Thyroid gland (tissue), 4 donors: ENCODE measurements at regions not wholly inside any gene's neighbourhood (a gene's known extent, or its start where the extent isn't known, plus 50 kb on each side); places are given as distances from the start of the nearest gene placed in this dataset.
"Not testable (repeated sequence)": the region's sequence is repeated elsewhere in the genome, so short reads cannot be mapped to it uniquely, and the experiment has no call there.

Source experiments
- POLR2A ChIP-seq, 2 donors: fragments of 450-650 bp; IDR thresholded peaks; one replicate each; pipeline ENCODE4 v1.6.1; 2017; ENCODE audit warnings: antibody characterized with exemption in 2 of 2, mild to moderate bottlenecking in 2 of 2, moderate library complexity in 1 of 2
- TF ChIP-seq, protein P1 (sequence below), 6 experiments: fragments of 200-600 bp in 3 of 6; fragments of 450-650 bp in 3 of 6; sonication (generic) in 3 of 6; IDR thresholded peaks; one replicate each; pipeline ENCODE4 v1.5.1; 2016 to 2019; ENCODE audit warnings: antibody characterized with exemption in 6 of 6, mild to moderate bottlenecking in 2 of 6, inconsistent platforms in 1 of 6, moderate library complexity in 1 of 6

DNA sequence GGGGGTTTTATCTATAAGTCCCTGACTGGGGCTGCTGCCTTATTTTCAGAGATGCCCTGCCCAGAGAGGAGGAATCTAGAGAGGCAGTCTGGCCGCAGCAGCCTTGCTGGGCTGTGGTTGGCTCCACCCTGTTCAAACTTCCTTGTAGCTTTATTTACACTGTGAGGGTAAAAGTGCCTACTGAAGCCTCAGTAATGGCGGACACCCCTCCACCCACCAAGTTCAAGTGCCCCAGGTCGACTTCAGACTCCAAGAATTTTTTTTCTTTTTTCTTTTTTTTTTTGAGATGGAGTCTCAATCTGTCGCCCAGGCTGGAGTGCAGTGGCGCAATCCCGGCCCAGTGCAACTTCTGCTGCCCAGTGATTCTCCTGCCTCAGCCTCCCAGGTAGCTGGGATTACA lies 137.3 kb upstream of the MTPN start:
- TF ChIP-seq, protein P1, sequence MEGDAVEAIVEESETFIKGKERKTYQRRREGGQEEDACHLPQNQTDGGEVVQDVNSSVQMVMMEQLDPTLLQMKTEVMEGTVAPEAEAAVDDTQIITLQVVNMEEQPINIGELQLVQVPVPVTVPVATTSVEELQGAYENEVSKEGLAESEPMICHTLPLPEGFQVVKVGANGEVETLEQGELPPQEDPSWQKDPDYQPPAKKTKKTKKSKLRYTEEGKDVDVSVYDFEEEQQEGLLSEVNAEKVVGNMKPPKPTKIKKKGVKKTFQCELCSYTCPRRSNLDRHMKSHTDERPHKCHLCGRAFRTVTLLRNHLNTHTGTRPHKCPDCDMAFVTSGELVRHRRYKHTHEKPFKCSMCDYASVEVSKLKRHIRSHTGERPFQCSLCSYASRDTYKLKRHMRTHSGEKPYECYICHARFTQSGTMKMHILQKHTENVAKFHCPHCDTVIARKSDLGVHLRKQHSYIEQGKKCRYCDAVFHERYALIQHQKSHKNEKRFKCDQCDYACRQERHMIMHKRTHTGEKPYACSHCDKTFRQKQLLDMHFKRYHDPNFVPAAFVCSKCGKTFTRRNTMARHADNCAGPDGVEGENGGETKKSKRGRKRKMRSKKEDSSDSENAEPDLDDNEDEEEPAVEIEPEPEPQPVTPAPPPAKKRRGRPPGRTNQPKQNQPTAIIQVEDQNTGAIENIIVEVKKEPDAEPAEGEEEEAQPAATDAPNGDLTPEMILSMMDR (IDR thresholded peaks at IDR 0.05), result not testable (repeated sequence)
- TF ChIP-seq POLR2A (IDR thresholded peaks at IDR 0.05), result not testable (repeated sequence)
